HG03175 (cell line): ENCODE measurements at regions not wholly inside any gene's neighbourhood (a gene's known extent, or its start where the extent isn't known, plus 50 kb on each side); places are given as distances from the start of the nearest gene placed in this dataset.

ENCODE experiments used
- ATAC-seq: cut with Tn5 transposase; IDR thresholded peaks from one replicate; pipeline ENCODE4 v1.9.1; 2021; ENCODE audit warnings: mild to moderate bottlenecking, moderate library complexity; ENCODE audit not compliant: unreplicated experiment

DNA sequence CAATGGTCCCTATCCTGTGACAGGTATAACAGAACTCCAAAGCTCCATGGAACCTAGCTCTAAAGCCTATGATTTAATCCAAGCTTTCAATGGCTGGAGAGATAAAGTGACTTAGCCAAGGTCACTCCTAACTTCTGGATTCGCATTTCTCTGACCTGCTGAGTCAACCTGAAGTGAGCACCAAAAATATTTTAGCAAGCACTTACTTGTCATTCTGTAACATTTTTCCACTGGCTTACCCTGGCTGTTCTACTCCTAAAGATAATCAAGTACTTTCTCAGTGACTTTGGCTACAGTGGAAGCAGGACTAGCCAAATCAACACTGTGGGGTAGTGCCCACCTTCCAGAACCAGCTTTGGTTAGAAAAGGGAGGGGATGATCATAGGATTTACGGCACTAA, 188.3 kb downstream of the OGFRL1 start:
- ATAC-seq: no peak

DNA sequence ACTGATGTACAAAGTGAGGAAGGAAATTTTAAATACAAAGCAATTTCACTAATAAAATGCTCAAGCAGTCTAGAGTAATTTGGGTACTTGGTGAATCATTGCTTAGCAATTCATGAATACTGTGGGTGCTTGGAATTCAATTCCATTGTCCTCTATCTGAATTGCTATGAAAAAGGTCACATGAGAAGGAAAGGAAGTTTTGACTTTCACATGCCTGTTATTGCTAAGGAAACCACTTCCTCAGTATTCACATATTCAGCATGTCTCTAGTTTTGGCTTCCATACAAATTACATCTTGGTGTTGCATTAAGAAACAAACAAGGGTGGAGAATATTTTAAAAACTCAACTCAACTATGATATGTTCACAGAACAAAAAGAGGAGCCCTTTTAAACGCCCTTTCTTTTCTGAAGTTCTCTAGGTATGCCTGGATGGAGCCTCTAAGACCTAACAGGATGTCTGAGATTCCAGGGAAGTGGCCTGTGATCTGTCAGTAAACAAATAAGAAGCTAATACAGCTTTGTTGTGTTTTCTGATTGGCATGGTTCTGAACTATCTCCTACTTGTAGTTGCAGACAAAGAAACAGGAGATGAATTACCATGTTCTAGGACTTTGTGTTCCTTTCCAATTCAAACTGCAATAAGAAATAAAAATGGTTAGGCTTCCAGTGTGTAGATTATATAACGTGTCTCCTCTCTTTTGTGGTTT, 190.4 kb downstream of the OGFRL1 start:
- no peak for ATAC-seq

DNA sequence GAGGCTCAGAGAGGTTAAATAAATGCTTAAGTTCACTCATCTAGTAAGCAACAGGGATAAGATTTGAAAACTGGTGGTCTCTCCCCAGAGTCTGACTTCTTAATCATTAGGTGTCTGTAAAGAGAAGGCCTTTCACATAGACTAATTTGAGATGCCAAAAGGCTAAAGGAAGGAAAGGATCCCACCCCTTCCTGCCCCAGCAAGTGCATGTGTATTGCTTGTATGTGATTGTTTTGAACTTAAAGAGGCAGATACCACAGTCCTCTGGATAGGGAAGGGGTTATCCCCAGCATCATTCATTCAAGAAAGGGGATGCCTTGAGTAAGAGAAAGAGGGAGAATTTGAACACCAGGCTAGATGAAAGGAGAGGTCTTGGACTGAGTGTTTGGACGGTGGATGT, 192.0 kb downstream of the OGFRL1 start:
- ATAC-seq: no peak

DNA sequence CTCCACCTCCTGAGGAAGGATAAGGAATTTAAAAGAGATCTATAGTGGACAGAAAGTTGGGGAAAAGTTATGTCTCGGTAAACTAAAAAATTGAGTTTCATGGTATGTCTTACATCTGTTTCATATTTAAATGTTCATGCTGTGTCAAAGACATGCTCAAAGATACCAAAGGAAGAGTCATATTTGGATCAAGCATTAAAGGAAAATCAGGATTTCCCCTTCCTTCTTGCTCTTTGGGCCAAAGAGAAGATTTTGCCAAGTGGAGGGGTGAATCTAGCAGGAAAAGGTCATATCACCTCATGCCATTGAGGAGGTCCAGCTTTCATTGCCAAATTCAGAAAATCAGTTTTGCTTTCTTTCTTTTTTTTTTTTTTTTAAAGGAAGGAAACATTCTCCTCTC, 192.4 kb downstream of the OGFRL1 start:
- no peak for ATAC-seq

DNA sequence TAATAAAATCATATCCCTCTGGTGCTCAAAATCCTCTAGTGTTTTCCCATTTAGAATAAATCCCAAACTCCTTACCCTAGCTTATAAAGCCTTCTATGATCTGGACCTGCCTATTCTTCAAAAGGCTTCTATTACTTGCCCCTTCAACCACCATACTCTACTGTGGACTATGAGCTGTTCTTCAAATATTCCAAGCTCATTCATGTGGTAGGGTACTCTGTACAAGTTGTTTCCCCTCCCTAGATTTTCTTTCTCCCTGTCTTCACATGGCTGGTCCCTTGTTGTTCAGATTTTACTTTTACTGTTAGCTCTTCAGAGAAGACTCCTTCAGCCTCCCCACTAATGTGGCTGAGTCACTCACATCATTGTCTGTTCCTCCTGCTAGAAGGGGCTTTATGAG, 193.2 kb downstream of the OGFRL1 start:
- no peak for ATAC-seq

DNA sequence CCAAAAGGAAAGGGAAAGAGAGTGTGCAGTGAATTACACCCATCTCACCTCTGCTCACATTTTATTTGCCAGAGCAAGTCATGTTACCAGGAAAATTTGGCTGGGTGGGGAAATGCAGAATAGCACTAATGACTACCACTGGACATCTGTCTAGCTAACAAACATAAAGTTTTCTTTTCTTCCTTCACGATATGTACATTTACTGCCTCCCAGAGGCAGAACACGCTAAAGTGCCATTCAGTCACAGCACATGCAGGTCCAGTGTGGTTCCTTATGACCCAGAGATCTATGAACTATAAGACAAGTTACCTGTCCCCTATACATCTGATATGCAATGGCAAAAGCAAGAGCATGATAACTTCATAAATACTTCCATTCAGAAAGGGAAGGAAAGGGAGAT, 194.1 kb downstream of the OGFRL1 start:
- ATAC-seq: no peak

DNA sequence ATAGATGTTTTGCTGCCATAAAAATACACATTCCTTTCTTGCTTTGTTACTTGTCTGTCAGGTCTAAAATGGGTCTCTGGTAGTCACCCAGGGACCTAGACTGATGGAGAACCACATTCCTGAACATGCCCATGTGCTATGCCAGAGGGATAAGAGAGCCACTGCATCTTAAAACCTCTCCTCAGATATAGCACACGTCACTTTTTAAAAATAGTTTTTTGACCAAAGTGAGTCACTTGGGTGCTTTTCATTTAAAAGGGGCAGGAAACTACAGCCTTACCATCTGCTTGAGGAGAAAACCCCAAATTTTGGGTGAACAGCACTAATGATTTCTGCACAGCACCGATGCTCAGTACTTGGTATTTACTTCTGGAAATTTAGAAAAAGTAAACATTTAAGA, 197.8 kb downstream of the OGFRL1 start:
- ATAC-seq: no peak

DNA sequence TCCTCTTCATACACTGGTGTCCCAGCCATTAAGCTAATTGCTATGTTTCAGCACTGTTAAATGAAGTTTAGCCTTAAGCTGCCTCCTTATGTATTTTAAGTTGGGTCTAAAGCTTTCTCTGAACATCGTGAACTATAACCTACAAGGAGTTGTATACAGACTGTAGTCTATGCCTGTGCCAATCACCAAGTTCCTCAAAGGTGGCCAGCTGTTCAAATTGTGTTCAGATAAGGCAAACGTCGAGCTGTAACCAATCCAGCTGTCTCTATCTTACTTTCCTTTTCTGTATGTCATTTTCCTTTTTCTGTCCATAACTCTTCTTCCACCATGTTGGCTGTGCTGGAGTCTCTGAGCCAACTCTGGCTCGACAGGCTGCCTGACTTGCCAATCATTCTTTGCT, 199.6 kb downstream of the OGFRL1 start:
- ATAC-seq: no peak

DNA sequence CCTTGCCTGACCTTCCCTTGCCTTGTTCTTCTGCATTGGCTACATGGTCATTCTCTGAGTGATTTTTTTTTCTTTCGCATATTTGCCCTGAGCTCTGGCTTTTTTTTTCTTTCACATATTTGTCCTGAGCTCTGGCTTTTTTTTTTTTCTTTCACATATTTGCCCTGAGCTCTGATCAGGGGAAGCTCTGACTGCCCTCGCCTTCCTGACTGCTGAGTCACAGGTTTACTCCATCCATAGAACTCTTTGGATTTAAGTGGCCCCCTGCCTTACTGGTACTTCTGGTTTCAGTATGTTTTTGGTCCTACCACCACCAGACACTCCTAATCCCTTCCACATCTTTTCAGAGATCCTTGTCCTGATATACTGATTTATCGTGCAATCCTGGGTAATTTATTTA, 201.1 kb downstream of the OGFRL1 start:
- no peak for ATAC-seq

DNA sequence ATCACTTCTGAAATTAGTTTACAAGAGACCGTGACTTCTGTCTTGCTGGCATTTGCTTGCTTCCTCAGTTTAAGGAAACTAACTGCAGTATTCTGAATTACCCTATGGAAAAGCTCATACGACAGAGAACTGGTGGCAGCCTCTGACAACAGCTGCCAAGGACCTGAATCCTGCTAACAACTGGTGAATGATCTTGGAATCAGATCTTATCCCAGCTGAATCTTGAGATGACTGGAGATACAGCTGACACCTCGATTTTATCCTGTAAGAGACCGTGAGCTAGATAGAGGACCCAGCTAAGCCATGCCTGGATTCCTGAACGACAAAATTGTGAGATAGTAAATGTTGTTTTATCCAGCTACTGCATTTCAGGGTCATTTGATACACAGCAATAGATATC, 202.3 kb downstream of the OGFRL1 start:
- no peak for ATAC-seq

DNA sequence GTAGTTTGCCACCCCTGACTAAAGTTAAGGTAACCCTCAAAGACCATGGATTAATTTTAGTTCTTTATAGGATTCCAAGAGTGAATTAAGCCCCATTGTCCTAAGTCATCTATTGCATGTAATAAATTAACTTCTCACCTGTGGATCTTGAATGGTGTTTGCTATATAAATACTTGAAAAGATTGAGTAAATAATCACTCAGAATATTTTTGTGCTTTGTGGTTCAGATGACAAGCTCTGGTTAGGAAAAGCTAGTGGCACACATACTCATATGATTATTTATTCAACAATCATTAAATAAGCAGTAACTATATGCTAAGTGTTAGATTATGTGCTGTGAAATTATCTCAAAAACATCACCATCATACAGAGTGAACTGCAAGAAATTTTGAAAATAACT, 203.2 kb downstream of the OGFRL1 start:
- ATAC-seq: no peak

DNA sequence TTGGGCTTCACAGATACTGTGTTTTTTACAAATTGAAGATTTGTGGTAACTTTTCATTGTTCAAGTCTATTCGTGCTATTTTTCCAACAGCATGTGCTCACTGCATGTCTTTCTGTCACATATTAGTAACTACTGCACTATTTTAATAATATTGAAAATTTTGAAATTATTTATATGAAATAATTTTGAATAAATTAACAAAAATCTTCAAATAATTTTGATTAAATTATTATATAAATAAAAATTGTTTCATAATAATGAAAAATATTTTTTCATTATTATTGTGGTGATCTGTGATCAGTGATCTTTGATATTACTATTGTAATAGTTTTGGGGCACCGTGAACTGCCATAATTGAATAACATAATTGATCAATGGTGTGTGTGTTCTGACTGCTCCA, 204.1 kb downstream of the OGFRL1 start:
- ATAC-seq: no peak

DNA sequence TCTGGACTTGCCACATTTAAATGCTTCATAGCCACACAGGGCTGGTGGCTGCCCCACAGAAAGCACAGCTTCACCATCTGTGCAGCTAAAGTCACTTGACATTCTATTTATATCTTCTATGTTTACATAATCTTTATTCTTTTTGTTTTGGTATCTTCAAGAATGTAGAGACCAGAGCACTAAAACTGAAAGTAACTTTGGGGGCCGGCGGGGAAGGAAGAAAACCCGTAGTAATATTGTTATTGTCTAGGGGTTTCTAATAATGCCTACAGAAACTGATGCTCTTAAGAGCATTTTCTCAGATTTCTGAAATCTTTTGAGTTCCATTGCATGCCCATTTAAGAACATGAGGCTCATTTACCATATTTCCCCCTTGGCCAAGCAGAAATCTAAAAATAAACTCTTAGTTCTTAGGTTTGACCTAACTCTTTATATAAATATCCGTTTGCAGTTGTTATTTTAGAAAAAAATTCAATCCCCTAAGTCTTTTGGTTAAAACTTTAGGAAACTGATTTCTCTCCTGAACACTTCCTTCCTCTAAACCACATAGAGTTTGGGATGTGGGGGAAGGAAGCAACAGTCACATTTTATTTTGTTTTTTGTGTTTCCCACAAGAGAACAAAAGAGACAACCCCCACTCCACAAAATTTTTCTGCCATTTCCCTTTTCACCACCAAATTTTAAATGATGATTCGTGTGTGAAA, 207.6 kb downstream of the OGFRL1 start:
- ATAC-seq: peak; percentile 100

DNA sequence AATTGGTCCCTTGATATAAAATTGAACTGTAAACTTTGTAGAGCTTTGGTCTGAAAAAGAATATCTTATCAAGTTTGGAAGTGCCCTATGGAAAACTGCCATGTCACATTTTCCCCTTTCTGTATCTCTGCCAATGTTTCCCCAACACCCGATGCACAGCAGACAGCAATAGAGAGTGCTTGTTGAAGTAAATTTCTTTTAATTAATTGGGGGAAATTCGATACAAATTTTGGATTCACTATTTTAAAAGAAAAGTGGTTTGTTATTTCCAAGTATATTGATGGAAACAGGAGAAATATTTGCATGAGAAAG, 208.1 kb downstream of the OGFRL1 start:
- ATAC-seq: no peak

DNA sequence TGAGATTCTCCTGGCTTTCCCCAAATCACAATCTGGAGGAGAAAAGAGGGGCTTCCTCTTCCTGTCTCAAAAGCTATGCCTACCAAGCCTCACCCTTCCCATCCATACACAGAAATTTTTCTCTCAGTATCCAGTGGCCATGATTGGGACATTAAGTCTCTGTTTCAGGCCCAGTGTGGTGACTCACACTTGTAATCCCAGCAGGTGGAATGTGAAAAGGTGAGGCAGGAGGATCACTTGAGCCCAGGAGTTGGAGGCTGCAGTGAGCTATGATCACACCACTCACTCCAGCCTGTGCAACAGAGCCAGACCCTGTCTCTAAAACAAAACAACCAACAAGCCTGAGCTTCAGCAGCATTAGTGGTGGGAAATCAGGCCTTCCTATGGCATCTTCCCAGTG, 210.0 kb downstream of the OGFRL1 start:
- no peak for ATAC-seq

DNA sequence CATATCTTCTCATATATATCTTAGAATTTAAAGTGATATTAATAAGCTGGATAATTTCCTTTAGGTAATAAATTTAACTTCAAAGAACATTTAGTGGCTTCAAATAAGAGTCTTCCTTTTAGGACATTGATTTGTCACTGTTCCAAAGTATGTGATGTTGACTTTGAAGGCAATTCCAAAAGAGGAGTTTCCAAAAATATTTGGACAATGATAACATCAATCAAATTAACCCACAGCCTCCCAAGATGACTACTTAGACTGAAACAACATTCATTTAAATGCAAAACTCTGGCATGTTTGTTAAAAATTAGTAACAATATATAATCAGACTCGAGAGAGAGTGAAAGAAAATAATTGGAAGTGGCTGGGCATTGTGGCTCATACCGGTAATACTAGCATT, 211.1 kb downstream of the OGFRL1 start:
- ATAC-seq: no peak

DNA sequence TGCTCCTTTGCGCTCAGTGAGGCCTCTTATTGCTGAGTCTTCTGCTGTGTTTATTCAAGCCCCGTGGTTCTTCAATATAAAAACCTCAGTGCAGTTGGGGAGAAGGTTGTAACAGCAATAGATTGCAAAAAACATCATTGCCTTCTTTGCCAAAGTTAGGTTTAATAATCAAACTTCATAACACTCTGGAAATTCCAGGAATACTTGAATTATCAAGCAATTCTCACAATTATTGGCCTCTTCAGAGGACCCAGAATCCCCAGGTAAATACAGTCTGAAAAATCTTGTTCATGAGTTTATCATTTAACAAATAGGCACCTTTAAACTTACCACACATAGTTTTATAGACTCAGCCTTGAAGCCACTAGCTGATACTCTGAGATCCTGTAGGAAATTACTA, 213.6 kb downstream of the OGFRL1 start:
- ATAC-seq: no peak

DNA sequence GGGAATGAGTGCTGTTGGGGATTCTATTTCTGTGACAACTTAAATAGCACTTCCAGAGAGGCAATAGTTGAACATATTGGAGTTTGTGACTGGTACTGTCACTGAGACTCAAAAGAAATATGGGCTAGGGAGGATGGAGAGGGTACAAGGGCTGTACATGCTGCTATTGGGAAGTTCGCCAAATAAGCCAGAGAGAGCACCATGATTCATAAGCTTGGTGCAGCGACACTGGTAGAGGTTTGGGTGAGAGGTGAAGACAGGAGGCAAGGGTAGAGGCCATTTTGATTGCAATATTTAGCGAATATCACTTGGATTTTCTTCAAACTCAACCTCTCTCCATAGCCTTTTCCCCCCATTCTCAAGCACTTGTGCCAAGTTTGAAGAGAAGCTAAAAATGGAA, 214.3 kb downstream of the OGFRL1 start:
- ATAC-seq: no peak

DNA sequence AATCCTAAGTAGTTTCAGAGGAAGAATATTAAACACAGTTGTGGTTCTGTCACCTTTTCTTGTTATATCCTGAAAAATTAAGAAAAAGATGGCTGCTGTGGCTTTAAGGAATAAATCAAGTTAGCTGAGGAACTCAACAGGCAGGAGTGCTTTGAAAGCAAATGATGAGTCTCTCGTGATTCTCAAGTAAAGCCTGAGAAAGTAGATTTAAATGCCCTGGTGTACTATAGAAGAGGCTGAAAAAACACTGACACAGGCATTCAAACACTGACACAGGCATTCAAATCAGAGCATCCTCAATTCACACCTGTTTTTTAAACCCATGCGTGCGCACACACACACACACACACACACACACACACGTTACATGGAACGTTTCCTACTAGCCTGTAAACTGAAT, 218.6 kb downstream of the OGFRL1 start:
- no peak for ATAC-seq

DNA sequence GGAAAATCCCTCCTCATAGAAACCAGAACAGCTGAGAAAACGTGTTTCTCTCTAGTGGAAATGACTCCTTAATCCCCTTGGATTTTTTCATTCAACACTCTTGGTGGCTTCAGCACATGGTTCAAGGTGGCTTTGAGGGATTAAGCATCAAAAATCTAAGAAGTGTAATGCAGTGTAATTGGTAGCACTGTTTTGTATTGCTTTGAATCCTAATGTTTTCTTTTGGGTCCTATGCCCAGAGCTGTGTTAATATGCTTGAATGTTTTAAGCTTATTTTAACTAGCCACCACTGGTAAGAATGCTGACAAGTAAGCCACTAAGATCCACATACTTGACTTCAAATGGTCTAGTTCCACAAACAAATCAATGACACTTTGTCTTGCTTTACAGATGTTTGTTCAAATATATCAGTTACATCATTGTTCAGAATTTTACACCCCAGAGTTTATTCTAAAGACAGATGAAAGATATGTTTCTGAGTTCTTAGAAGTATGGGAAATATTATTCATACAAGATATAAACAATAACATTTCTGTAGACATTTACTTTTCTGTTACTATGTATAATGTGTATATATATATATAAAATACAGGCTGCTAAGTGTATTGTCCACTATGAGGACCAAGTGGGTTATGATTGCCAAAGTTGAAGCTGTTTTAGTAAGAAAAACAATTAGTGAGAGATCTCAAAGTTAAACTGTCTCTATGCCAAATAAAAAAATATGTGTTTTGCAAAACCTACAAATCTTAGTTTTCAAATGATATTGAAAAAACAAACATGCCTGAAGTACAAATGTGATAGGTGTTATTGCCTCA, 220.8 kb downstream of the OGFRL1 start:
- ATAC-seq: no peak

DNA sequence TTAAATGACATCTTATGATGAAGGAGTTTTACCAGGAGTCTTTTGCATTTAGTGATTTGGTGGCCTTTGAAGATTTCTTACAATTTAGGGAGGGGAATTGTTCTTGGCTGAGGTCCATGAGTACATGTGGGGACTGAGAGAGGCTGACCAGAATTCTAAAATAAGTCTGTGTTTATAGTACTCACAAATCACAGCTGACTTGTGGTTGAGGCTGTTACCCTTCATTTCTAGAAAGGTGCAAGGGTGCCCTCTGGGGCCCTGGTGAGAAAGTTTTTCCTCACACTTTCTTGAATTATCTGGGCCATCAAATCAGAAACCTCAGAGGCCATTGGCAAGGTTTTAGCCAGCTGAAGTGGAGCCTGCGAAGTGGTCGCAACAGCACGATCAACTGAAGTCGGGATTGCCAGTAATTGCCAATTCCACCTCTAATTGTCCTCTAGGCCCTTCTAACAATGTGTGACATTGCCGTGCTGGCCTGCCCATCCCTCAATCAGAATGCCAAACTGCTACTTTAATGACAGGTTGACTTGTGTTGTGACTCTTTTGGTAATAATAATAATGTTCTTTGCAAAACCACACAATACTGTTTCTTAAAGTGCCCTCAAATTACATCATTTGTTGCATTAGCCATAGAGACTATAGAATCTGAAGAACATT, 221.6 kb downstream of the OGFRL1 start:
- ATAC-seq: peak; percentile 80

DNA sequence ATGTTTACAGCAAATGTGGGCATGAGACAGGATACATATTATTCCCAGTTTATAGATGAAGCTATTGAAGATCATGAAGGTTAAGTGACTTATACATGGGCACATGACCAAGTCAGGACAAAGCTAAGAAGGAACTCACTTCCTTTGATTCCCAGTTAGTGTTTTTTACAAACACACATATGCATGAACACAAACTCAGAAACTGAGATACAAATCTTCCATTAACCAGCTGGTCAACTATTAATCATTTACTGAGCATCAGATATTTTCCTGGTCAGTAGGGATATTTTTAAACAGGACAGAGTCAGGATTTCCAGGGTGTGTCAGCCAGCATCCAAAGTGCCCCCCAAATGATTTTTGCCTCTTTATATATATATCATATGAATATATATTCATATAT, 222.2 kb downstream of the OGFRL1 start:
- ATAC-seq: no peak
